ENCODE measurements at regions not wholly inside any gene's neighbourhood (a gene's known extent, or its start where the extent isn't known, plus 50 kb on each side); places are given as distances from the start of the nearest gene placed in this dataset.
A peak's percentile ranks its signal among the peaks of the same experiment; 100 is the strongest.

DNA sequence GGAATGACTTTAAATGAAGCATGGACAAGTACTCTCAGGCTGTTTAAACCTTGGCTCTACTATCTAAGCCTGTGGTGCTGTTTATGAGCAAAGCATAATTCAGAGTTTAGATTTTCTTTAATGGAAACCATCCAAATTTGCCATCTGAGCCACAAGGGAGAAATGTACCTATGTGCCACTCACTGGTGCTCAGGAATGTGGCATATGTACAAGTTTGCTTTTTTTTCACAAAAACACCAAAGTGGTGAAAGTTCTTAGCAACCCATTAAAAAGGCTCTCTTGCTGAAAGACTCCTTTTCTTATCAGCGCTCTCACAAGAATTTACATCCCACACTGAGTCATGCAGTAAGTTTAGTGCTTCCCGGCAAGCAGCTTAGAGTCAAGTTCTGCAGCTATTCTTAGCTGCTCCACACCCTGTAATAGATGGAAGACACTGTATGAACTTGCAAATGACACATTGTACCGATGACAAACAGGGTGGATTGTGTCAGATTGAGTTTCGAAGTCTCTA, 57.3 kb upstream of the MLIP start (continued):
- TF ChIP-seq ZNF23 (tag by site-specific recombination; IDR thresholded peaks at IDR 0.05; ENCODE audit: borderline replicate concordance) (no peak), ZNF677 (tag by site-specific recombination; IDR thresholded peaks at IDR 0.05) (no peak), ZNF510 (tag by site-specific recombination; IDR thresholded peaks at IDR 0.05; ENCODE audit: insufficient replicate concordance) (no peak), ZNF292 (tag by site-specific recombination; IDR thresholded peaks at IDR 0.05; ENCODE audit: borderline replicate concordance, low read depth) (no peak), MEIS1 (CRISPR knock-in tag; IDR thresholded peaks at IDR 0.05; ENCODE audit: borderline replicate concordance) (no peak), ZNF133 (tag by site-specific recombination; IDR thresholded peaks at IDR 0.05) (no peak), ZNF140 (tag by site-specific recombination; IDR thresholded peaks at IDR 0.05) (no peak), ZNF362 (tag by site-specific recombination; IDR thresholded peaks at IDR 0.05) (peak; percentile 91), ZIC2 (tag by site-specific recombination; IDR thresholded peaks at IDR 0.05) (no peak), ZNF561 (tag by site-specific recombination; IDR thresholded peaks at IDR 0.05; ENCODE audit: borderline replicate concordance) (peak; percentile 87), SETDB1 (IDR thresholded peaks at IDR 0.05; ENCODE audit: insufficient read length, low read length) (no peak), IKZF3 (tag by site-specific recombination; IDR thresholded peaks at IDR 0.05) (peak; percentile 37; the same call in 1 of the 2 replicates), ZNF544 (tag by site-specific recombination; IDR thresholded peaks at IDR 0.05) (no peak), BCL11A (tag by site-specific recombination; IDR thresholded peaks at IDR 0.05; ENCODE audit: low read depth) (no peak), ZNF555 (tag by site-specific recombination; conservative IDR thresholded peaks at IDR 0.05) (no peak), ZNF830 (tag by site-specific recombination; IDR thresholded peaks at IDR 0.05; ENCODE audit: low read depth) (no peak), ZNF837 (tag by site-specific recombination; IDR thresholded peaks at IDR 0.05) (no peak), ZNF548 (tag by site-specific recombination; IDR thresholded peaks at IDR 0.05) (no peak), ZNF48 (tag by site-specific recombination; IDR thresholded peaks at IDR 0.05) (no peak), ZBTB21 (tag by site-specific recombination; IDR thresholded peaks at IDR 0.05) (peak; percentile 43; the same call in 1 of the 2 replicates), ZNF624 (tag by site-specific recombination; IDR thresholded peaks at IDR 0.05) (no peak), ZNF324 (tag by site-specific recombination; IDR thresholded peaks at IDR 0.05) (no peak), ZNF416 (tag by site-specific recombination; IDR thresholded peaks at IDR 0.05) (no peak), ZNF391 (tag by site-specific recombination; IDR thresholded peaks at IDR 0.05; ENCODE audit: borderline replicate concordance, low read depth) (no peak), ZNF138 (tag by site-specific recombination; IDR thresholded peaks at IDR 0.05; ENCODE audit: borderline replicate concordance) (no peak), ZBTB6 (tag by site-specific recombination; IDR thresholded peaks at IDR 0.05) (0 out of 2 replicates have a peak, but pooled peaks have one; percentile 56), ZBTB17 (tag by site-specific recombination; IDR thresholded peaks at IDR 0.05) (peak; percentile 67)
- TF ChIP-seq, protein P1, sequence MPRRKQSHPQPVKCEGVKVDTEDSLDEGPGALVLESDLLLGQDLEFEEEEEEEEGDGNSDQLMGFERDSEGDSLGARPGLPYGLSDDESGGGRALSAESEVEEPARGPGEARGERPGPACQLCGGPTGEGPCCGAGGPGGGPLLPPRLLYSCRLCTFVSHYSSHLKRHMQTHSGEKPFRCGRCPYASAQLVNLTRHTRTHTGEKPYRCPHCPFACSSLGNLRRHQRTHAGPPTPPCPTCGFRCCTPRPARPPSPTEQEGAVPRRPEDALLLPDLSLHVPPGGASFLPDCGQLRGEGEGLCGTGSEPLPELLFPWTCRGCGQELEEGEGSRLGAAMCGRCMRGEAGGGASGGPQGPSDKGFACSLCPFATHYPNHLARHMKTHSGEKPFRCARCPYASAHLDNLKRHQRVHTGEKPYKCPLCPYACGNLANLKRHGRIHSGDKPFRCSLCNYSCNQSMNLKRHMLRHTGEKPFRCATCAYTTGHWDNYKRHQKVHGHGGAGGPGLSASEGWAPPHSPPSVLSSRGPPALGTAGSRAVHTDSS (tag by site-specific recombination; IDR thresholded peaks at IDR 0.05), result no peak
- TF ChIP-seq, protein P2, sequence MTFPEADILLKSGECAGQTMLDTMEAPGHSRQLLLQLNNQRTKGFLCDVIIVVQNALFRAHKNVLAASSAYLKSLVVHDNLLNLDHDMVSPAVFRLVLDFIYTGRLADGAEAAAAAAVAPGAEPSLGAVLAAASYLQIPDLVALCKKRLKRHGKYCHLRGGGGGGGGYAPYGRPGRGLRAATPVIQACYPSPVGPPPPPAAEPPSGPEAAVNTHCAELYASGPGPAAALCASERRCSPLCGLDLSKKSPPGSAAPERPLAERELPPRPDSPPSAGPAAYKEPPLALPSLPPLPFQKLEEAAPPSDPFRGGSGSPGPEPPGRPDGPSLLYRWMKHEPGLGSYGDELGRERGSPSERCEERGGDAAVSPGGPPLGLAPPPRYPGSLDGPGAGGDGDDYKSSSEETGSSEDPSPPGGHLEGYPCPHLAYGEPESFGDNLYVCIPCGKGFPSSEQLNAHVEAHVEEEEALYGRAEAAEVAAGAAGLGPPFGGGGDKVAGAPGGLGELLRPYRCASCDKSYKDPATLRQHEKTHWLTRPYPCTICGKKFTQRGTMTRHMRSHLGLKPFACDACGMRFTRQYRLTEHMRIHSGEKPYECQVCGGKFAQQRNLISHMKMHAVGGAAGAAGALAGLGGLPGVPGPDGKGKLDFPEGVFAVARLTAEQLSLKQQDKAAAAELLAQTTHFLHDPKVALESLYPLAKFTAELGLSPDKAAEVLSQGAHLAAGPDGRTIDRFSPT (tag by site-specific recombination; IDR thresholded peaks at IDR 0.05), result peak; percentile 75; the same call in 1 of the 2 replicates
- TF ChIP-seq, protein P3, sequence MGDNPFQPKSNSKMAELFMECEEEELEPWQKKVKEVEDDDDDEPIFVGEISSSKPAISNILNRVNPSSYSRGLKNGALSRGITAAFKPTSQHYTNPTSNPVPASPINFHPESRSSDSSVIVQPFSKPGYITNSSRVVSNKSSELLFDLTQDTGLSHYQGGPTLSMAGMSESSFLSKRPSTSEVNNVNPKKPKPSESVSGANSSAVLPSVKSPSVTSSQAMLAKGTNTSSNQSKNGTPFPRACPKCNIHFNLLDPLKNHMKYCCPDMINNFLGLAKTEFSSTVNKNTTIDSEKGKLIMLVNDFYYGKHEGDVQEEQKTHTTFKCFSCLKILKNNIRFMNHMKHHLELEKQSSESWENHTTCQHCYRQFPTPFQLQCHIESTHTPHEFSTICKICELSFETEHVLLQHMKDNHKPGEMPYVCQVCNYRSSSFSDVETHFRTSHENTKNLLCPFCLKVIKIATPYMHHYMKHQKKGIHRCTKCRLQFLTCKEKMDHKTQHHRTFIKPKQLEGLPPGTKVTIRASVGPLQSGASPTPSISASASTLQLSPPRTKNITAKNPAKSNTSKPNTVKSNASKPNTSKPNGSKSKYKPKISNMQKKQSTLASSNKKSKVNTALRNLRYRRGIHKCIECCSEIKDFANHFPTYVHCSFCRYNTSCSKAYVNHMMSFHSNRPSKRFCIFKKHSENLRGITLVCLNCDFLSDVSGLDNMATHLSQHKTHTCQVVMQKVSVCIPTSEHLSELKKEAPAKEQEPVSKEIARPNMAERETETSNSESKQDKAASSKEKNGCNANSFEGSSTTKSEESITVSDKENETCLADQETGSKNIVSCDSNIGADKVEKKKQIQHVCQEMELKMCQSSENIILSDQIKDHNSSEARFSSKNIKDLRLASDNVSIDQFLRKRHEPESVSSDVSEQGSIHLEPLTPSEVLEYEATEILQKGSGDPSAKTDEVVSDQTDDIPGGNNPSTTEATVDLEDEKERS (tag by site-specific recombination; IDR thresholded peaks at IDR 0.05), result no peak
- TF ChIP-seq, protein P4, sequence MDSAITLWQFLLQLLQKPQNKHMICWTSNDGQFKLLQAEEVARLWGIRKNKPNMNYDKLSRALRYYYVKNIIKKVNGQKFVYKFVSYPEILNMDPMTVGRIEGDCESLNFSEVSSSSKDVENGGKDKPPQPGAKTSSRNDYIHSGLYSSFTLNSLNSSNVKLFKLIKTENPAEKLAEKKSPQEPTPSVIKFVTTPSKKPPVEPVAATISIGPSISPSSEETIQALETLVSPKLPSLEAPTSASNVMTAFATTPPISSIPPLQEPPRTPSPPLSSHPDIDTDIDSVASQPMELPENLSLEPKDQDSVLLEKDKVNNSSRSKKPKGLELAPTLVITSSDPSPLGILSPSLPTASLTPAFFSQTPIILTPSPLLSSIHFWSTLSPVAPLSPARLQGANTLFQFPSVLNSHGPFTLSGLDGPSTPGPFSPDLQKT (IDR thresholded peaks at IDR 0.05; ENCODE audit: borderline replicate concordance, low read depth, low read length), result no peak

Measured in HEK293 (cell line).